ENCODE measurements at regions not wholly inside any gene's neighbourhood (a gene's known extent, or its start where the extent isn't known, plus 50 kb on each side); places are given as distances from the start of the nearest gene placed in this dataset.
"Not testable (repeated sequence)": the region's sequence is repeated elsewhere in the genome, so short reads cannot be mapped to it uniquely, and the experiment has no call there.

DNA sequence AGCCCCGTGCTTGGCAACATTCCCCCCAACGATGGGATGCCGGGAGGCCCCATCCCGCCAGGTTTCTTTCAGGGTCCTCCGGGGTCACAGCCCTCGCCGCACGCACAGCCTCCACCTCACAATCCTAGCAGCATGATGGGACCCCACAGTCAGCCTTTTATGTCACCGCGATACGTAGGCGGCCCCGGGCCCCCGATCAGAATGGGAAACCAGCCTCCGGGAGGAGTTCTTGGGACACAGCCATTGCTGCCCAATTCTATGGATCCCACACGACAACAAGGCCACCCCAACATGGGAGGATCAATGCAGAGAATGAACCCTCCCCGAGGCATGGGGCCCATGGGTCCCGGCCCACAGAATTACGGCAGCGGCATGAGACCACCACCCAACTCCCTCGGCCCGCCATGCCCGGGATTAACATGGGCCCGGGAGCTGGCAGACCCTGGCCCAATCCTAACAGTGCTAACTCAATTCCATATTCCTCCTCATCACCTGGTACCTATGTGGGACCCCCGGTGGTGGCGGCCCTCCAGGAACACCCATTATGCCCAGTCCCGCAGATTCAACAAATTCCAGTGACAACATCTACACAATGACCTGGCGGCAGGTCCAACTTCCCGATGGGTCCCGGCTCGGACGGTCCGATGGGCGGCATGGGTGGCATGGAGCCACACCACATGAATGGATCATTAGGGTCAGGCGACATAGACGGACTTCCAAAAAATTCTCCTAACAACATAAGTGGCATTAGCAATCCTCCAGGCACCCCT is 116.0 kb upstream of the CDK13 start:
- ATAC-seq; BruUV-seq (replicated peaks); H3K9me3 ChIP-seq (ENCODE audit: control insufficient read depth, insufficient read depth, low read depth, low read length); H3K36me3 ChIP-seq (ENCODE audit: control insufficient read depth, insufficient read depth, low read length); DNase-seq (ENCODE audit: low read depth, low spot score); intact Hi-C loops (cut with micrococcal nuclease; ENCODE audit: unreplicated experiment); H3K27ac ChIP-seq (ENCODE audit: low read length); CTCF ChIA-PET; POLR2A ChIA-PET; H3K4me1 ChIP-seq (ENCODE audit: control insufficient read depth, insufficient read depth, low read length); in situ Hi-C loops (cut with HindIII; ENCODE audit: low pct_unique_long_range_greater_than_20kb, low sequenced_read_pairs): not testable (repeated sequence)
- Histone ChIP-seq H3K27me3 (ENCODE audit: control insufficient read depth, insufficient read depth, low read length) (peaks cover 30% of the 10 kb centered on the region), H3K4me3 (ENCODE audit: low read depth in 2 of 2, low read length in 2 of 2) (peak overlapping the region; percentile 39 to 46; a peak in 2 of 4 replicates)

DNA sequence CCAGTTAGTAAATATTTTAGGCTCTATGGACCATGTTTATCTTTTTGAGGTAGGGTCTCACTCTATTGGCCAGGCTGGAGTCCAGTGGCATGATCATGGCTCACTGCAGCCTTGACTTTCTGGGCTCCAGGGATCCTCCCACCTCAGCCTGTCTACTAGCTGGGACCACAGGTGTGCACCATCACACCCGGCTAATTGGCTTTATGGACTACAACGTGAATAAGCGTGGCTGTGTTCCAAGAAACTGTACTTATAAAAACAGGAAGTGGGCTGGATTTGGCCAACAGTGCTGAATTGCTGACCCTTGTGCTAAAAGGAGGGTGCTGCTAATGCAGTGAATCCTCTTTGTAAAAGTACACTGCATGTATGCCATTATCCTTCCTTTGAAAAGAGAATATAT is 111.7 kb upstream of the CDK13 start:
- peaks cover 2% of the 10 kb centered on the region; the same call in 1 of the 2 replicates for H3K27me3 ChIP-seq (ENCODE audit: control insufficient read depth, insufficient read depth, low read length)
- BruUV-seq (replicated peaks) = no TSS peak
- POLR2A ChIA-PET = no interaction called here

DNA sequence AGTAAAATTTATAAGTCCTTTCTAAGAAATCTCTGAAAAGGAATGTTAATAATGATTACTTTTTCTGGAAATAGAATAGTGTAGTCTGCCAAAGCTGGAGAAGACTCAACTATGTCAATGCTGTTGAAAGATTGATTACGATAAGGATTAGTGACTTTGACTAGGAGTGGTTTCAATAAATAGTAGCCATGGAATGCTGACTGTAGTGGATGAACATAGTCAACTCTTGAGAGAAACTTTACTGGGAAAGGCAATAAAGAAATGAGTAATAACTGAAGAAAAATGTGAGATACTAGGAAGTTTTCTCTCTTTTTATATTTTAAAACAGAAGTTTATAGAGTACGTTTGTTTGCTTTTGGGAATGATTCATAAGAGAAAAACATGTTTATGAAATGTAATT is 105.0 kb upstream of the CDK13 start:
- ATAC-seq = no peak
- DNase-seq (ENCODE audit: low read depth, low spot score) = no peak
- BruUV-seq (replicated peaks) = no TSS peak
- TF ChIP-seq, protein P1, sequence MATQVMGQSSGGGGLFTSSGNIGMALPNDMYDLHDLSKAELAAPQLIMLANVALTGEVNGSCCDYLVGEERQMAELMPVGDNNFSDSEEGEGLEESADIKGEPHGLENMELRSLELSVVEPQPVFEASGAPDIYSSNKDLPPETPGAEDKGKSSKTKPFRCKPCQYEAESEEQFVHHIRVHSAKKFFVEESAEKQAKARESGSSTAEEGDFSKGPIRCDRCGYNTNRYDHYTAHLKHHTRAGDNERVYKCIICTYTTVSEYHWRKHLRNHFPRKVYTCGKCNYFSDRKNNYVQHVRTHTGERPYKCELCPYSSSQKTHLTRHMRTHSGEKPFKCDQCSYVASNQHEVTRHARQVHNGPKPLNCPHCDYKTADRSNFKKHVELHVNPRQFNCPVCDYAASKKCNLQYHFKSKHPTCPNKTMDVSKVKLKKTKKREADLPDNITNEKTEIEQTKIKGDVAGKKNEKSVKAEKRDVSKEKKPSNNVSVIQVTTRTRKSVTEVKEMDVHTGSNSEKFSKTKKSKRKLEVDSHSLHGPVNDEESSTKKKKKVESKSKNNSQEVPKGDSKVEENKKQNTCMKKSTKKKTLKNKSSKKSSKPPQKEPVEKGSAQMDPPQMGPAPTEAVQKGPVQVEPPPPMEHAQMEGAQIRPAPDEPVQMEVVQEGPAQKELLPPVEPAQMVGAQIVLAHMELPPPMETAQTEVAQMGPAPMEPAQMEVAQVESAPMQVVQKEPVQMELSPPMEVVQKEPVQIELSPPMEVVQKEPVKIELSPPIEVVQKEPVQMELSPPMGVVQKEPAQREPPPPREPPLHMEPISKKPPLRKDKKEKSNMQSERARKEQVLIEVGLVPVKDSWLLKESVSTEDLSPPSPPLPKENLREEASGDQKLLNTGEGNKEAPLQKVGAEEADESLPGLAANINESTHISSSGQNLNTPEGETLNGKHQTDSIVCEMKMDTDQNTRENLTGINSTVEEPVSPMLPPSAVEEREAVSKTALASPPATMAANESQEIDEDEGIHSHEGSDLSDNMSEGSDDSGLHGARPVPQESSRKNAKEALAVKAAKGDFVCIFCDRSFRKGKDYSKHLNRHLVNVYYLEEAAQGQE (IDR thresholded peaks at IDR 0.05; ENCODE audit: insufficient read depth in 1 of 2, low read depth in 2 of 2, low read length in 1 of 2) = no peak
- TF ChIP-seq SIN3A (IDR thresholded peaks at IDR 0.05; ENCODE audit: borderline replicate concordance, insufficient read depth, low read depth, low read length) = no peak
- TF ChIP-seq POLR2AphosphoS5 (IDR thresholded peaks at IDR 0.05; ENCODE audit: low read depth, low read length) = no peak
- TF ChIP-seq TCF7L2 (IDR thresholded peaks at IDR 0.05; ENCODE audit: low read depth, low read length) = no peak

More for the DNA sequence above, 111.7 kb upstream of the CDK13 start:
- H3K4me3 ChIP-seq (ENCODE audit: low read depth in 2 of 2, low read length in 2 of 2) = no peak overlapping the region
- no peaks in the 10 kb centered on the region for H3K36me3 ChIP-seq (ENCODE audit: control insufficient read depth, insufficient read depth, low read length)
- ATAC-seq = no peak
- no peak for DNase-seq (ENCODE audit: low read depth, low spot score)
- in situ Hi-C loops (cut with HindIII; ENCODE audit: low pct_unique_long_range_greater_than_20kb, low sequenced_read_pairs) (no loop called here), intact Hi-C loops (cut with micrococcal nuclease; ENCODE audit: unreplicated experiment) (no loop called here)
- TF ChIP-seq TCF7L2 (IDR thresholded peaks at IDR 0.05; ENCODE audit: low read depth, low read length) (no peak), POLR2AphosphoS5 (IDR thresholded peaks at IDR 0.05; ENCODE audit: low read depth, low read length) (no peak), SIN3A (IDR thresholded peaks at IDR 0.05; ENCODE audit: borderline replicate concordance, insufficient read depth, low read depth, low read length) (no peak)
- TF ChIP-seq, protein P1 (IDR thresholded peaks at IDR 0.05; ENCODE audit: insufficient read depth in 1 of 2, low read depth in 2 of 2, low read length in 1 of 2) = no peak
- TF ChIP-seq, protein P2, sequence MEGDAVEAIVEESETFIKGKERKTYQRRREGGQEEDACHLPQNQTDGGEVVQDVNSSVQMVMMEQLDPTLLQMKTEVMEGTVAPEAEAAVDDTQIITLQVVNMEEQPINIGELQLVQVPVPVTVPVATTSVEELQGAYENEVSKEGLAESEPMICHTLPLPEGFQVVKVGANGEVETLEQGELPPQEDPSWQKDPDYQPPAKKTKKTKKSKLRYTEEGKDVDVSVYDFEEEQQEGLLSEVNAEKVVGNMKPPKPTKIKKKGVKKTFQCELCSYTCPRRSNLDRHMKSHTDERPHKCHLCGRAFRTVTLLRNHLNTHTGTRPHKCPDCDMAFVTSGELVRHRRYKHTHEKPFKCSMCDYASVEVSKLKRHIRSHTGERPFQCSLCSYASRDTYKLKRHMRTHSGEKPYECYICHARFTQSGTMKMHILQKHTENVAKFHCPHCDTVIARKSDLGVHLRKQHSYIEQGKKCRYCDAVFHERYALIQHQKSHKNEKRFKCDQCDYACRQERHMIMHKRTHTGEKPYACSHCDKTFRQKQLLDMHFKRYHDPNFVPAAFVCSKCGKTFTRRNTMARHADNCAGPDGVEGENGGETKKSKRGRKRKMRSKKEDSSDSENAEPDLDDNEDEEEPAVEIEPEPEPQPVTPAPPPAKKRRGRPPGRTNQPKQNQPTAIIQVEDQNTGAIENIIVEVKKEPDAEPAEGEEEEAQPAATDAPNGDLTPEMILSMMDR (IDR thresholded peaks at IDR 0.05) = no peak
- CTCF ChIA-PET = no interaction called here
- no peaks in the 10 kb centered on the region for H3K9me3 ChIP-seq (ENCODE audit: control insufficient read depth, insufficient read depth, low read depth, low read length)
- H3K4me1 ChIP-seq (ENCODE audit: control insufficient read depth, insufficient read depth, low read length) = no peaks in the 10 kb centered on the region
- H3K27ac ChIP-seq (ENCODE audit: low read length) = no peak overlapping the region

More for the DNA sequence above, 105.0 kb upstream of the CDK13 start:
- ChIA-PET POLR2A (interaction anchor here (0.5 kb wide), 1 partner anchor 70 kb away, joined by 3 read pairs; no protein-coding TSS in a partner anchor), CTCF (no interaction called here)
- intact Hi-C loops (cut with micrococcal nuclease; ENCODE audit: unreplicated experiment) (no loop called here), in situ Hi-C loops (cut with HindIII; ENCODE audit: low pct_unique_long_range_greater_than_20kb, low sequenced_read_pairs) (no loop called here)
- no peaks in the 10 kb centered on the region for H3K4me1 ChIP-seq (ENCODE audit: control insufficient read depth, insufficient read depth, low read length)
- no peak overlapping the region for H3K27ac ChIP-seq (ENCODE audit: low read length)
- H3K9me3 ChIP-seq (ENCODE audit: control insufficient read depth, insufficient read depth, low read depth, low read length) = no peaks in the 10 kb centered on the region
- no peak overlapping the region for H3K4me3 ChIP-seq (ENCODE audit: low read depth in 2 of 2, low read length in 2 of 2)
- H3K36me3 ChIP-seq (ENCODE audit: control insufficient read depth, insufficient read depth, low read length) = no peaks in the 10 kb centered on the region
- no peaks in the 10 kb centered on the region; the same call in 1 of the 2 replicates for H3K27me3 ChIP-seq (ENCODE audit: control insufficient read depth, insufficient read depth, low read length)

Measured in Panc1 (cell line).